ENCODE measurements at regions not wholly inside any gene's neighbourhood (a gene's known extent, or its start where the extent isn't known, plus 50 kb on each side); places are given as distances from the start of the nearest gene placed in this dataset.

DNA sequence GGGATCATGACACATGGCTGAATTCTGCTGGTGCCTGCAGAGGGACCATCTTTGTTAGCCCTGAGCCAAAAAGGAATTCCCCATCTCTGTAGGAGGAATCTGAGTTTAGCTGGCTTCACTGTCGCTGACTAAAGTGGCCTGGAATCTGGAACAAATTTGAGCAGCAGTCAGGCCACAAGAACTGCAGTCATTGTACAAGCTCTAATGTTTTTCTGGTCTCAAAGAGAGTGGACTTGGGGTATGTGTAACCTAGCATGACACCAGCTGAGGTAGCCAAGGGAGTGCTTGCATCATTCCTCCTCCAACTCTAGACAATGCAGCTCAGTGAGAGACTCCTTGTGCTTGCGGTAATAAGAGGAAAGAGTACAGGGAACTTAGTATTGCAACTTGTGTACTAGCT lies 539.1 kb upstream of the LRRTM4 start:
- H3K36me3 Mint-ChIP-seq (ENCODE audit: insufficient read depth): no peaks in the 10 kb centered on the region
- H3K27me3 Mint-ChIP-seq (ENCODE audit: low read depth): no peaks in the 10 kb centered on the region
- peaks cover 14% of the 10 kb centered on the region for H3K9me3 Mint-ChIP-seq
- H3K4me1 Mint-ChIP-seq (ENCODE audit: low read depth): no peaks in the 10 kb centered on the region
- H3K4me3 Mint-ChIP-seq: no peak overlapping the region
- DNase-seq: no peak
- no peak for ATAC-seq

DNA sequence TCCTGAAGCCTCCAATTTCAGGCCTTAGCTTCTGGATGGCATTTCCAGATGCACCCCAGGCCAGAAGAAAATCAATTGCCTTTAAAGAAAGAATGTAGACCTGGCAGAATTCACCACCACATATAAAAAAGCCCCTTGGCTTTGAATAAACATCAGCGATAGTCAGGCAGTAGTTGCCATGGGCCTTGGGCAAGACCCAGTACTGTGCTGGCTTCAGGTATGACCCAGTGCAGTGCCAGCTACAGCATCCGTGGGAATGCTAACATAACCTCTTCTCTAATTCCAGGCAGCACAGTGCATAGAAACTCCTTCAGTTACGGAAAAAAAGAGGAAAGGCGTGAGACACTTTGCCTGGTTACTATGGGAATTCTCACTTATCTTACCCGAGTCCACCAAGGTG lies 539.6 kb upstream of the LRRTM4 start:
- Mint-ChIP-seq H3K4me3 (no peak overlapping the region), H3K27me3 (ENCODE audit: low read depth) (no peaks in the 10 kb centered on the region)

DNA sequence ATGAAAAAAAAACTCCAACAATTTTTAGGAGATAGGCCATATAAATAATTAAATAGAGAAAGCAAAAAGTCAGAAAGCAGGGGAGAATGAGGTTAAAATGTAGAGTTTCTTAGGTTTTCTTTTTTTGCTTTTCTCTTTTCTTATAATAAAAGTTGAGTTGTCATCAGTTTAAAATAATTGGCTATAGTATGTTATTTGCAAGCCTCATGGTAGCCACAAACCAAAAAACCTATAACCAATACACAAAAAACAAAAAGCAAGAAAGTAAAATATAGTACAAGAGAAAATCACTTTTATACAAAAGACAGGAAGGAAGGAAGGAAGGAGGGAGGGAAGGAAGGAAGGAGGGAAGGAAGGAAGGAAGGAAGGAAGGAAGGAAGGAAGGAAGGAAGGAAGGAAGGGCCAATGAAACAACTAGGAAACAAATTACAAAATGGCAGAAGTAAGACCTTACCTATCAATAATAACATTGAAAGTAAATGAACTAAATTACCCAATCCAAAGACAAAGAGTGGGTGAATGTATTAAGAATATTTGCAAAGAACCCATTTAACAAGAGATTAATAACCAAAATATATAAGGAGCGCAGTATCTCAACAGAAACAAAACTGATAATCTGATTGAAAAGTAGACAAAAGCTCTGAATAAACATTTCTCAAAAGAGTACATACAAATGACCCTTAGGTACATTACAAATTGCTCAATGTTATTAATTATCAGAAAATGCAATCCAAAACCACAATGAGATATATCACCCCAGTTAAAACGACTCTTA lies 541.3 kb upstream of the LRRTM4 start:
- DNase-seq (no peak), ATAC-seq (no peak)
- H3K4me3 Mint-ChIP-seq: no peak overlapping the region
- H3K9me3 Mint-ChIP-seq: peaks cover 14% of the 10 kb centered on the region
- no peaks in the 10 kb centered on the region for H3K36me3 Mint-ChIP-seq (ENCODE audit: insufficient read depth)
- H3K27me3 Mint-ChIP-seq (ENCODE audit: low read depth): no peaks in the 10 kb centered on the region
- H3K4me1 Mint-ChIP-seq (ENCODE audit: low read depth): no peaks in the 10 kb centered on the region

More for the DNA sequence above, 539.6 kb upstream of the LRRTM4 start:
- DNase-seq (no peak), ATAC-seq (no peak)
- H3K4me1 Mint-ChIP-seq (ENCODE audit: low read depth): no peaks in the 10 kb centered on the region
- H3K36me3 Mint-ChIP-seq (ENCODE audit: insufficient read depth): no peaks in the 10 kb centered on the region
- H3K9me3 Mint-ChIP-seq: peaks cover 14% of the 10 kb centered on the region

DNA sequence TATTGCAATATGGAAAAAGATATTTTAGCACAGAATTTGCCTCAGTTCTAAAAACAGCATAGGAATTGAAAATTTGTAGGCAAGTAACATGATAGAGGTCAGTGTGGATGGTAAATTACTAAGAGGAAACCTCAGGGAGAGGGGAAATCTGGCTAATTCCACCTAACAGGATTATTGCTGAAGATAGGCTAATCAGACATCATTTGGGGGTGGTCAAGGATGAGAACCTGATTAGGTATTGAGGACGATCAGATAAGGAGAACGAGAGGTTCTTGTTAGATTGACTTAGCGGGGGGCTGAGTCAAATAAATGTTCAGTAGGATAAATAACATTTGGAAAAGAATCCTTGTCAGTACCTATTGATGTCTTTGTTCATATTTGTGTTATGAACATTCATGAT lies 543.2 kb upstream of the LRRTM4 start:
- Mint-ChIP-seq H3K27me3 (ENCODE audit: low read depth) (no peaks in the 10 kb centered on the region), H3K9me3 (peaks cover 14% of the 10 kb centered on the region), H3K4me1 (ENCODE audit: low read depth) (no peaks in the 10 kb centered on the region), H3K36me3 (ENCODE audit: insufficient read depth) (no peaks in the 10 kb centered on the region), H3K4me3 (no peak overlapping the region)
- DNase-seq (no peak), ATAC-seq (no peak)

DNA sequence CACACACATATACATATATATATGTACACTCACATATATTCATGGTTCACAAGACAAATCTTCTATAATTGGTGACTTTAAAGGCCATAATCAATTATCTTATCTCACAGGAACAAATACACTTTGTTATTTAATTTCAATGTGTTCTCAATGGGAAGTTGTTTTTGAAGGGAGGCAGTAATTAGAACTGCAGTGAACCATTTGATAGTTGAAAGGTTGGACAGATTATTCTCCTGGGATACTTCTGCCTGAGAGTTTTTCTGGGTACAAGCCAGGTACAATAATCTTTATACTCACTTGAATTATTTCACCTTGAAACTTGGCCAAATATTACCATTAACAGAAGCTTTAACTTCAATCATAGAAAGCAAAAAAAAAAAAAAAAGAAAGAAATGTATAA lies 546.6 kb upstream of the LRRTM4 start:
- no peak for ATAC-seq
- Mint-ChIP-seq H3K27me3 (ENCODE audit: low read depth) (no peaks in the 10 kb centered on the region), H3K4me3 (no peak overlapping the region), H3K4me1 (ENCODE audit: low read depth) (no peaks in the 10 kb centered on the region), H3K9me3 (peaks cover 7% of the 10 kb centered on the region), H3K36me3 (ENCODE audit: insufficient read depth) (no peaks in the 10 kb centered on the region)
- no peak for DNase-seq

DNA sequence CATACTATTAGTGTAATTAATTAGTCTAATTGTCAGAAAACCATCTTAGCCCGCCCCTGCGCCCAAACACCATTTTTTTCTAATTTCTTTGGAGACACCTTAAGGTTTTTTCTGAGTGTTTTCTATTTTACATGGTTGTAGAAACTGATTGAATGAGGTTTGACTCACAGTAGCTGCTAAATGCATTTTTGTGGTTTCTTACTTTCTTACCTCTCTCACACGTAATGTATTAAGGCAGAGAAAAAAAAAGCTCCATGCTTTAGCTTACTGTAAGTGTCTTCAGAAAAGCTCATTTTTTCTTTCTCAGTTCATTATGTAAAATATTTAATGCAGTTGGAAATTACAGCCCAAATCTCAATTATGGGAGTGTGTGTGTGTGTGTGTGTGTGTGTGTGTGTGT lies 548.5 kb upstream of the LRRTM4 start:
- no peak for DNase-seq
- Mint-ChIP-seq H3K4me1 (ENCODE audit: low read depth) (no peaks in the 10 kb centered on the region), H3K9me3 (peaks cover 13% of the 10 kb centered on the region), H3K36me3 (ENCODE audit: insufficient read depth) (no peaks in the 10 kb centered on the region), H3K4me3 (no peak overlapping the region), H3K27me3 (ENCODE audit: low read depth) (no peaks in the 10 kb centered on the region)
- ATAC-seq: no peak

DNA sequence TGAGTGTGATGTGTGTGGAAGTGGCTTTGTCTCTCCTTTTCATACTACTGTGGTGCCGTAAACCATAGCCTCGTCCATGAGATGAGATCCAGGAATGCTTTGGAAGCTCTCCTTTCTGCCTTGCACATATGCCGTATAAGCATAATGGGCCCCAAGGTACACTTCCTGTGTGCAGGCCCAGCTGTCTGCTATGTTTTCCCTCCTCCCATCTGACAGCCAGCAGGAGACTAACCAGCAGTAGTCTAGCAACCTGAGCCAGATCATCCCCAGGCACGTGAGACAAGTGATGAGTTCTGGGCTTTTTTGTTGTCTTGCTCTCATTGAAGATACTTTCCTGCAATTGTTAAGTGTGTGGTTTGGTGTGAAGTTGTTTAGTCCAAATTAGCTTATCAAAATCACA lies 555.5 kb upstream of the LRRTM4 start:
- H3K4me1 Mint-ChIP-seq (ENCODE audit: low read depth): no peaks in the 10 kb centered on the region

DNA sequence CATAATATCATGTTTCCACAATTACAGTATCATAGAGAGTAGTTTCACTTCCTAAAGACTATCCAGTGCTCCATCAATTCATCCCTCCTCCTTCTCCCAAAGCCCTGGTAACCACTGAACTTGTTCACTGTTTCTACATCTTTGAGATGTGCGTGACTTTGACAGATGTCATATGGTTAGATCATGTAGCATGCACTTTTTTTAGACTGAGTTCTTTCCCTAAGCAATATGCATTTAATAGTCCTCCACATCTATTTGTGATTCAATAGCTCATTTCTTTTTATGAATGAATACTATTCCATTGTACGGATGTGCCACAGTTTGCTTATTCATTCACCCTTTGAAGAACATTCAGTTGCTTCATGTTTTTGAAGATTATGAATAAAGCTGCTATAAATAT lies 560.4 kb upstream of the LRRTM4 start:
- no peak for ATAC-seq
- Mint-ChIP-seq H3K4me1 (ENCODE audit: low read depth) (no peaks in the 10 kb centered on the region), H3K27me3 (ENCODE audit: low read depth) (no peaks in the 10 kb centered on the region), H3K4me3 (no peak overlapping the region), H3K9me3 (peaks cover 29% of the 10 kb centered on the region), H3K36me3 (ENCODE audit: insufficient read depth) (no peaks in the 10 kb centered on the region)
- no peak for DNase-seq

More for the DNA sequence above, 555.5 kb upstream of the LRRTM4 start:
- no peaks in the 10 kb centered on the region for H3K27me3 Mint-ChIP-seq (ENCODE audit: low read depth)
- ATAC-seq (no peak), DNase-seq (no peak)
- H3K4me3 Mint-ChIP-seq: no peak overlapping the region
- no peaks in the 10 kb centered on the region for H3K36me3 Mint-ChIP-seq (ENCODE audit: insufficient read depth)
- peaks cover 32% of the 10 kb centered on the region for H3K9me3 Mint-ChIP-seq

DNA sequence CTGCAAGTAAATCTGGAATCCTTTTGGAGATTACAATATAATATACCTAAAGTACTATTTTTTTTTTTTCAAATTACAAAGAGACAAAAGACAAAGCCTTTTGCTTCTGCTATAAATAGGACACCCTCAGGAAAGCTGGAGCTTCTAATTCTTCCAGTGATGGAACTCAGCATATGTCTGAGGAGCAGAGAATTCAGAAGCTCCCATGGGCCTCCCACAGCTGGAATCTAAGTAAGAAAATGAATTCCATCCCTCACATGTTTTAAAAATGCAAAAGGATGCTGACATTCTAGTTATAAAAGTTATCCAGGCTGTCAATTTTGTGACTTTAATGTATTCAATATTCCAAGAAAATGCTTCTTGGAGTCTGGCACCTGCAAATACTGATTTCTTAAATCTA lies 571.3 kb upstream of the LRRTM4 start:
- DNase-seq (no peak), ATAC-seq (no peak)
- Mint-ChIP-seq H3K4me3 (no peak overlapping the region), H3K4me1 (ENCODE audit: low read depth) (no peaks in the 10 kb centered on the region), H3K27me3 (ENCODE audit: low read depth) (no peaks in the 10 kb centered on the region), H3K9me3 (peaks cover 11% of the 10 kb centered on the region), H3K36me3 (ENCODE audit: insufficient read depth) (no peaks in the 10 kb centered on the region)

DNA sequence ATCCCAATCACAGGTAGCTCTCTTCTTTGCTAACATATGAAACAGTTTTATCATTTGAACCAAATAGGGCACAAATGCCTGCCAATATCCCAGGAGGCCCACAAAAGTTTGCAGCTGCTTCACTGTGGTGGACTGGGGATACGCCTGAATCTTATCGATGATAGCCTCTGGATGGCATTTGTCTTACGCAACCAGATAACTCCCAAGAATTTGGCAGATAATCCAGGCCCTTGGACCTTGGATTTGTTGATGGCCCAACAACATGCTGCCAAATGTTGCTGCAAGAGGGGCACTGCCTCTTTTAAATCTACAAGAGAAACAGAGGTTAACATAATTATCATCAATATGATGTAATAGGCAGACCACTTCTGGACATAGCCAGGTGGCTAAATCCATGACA lies 587.1 kb upstream of the LRRTM4 start:
- DNase-seq (no peak), ATAC-seq (no peak)
- Mint-ChIP-seq H3K27me3 (ENCODE audit: low read depth) (no peaks in the 10 kb centered on the region), H3K9me3 (peaks cover 22% of the 10 kb centered on the region), H3K4me1 (ENCODE audit: low read depth) (no peaks in the 10 kb centered on the region), H3K4me3 (no peak overlapping the region), H3K36me3 (ENCODE audit: insufficient read depth) (no peaks in the 10 kb centered on the region)

DNA sequence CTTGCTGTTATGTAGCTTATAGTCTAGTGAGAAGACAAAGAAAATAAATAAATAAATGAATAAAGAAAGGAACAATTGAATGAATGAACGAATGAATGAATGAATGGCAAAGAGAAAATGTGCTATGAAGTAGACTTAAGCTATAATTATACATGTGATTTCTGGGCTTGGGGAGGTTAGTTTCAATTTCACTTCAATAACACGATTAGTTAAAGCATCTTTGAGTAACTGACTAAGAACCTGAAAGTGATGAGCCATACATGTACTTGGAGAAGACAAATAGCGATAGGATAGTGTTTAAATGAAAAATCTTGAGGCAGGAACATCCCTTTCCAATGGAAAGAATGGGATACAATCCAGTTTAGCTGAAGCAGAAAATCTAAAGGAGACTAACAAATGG lies 593.1 kb upstream of the LRRTM4 start:
- no peak for DNase-seq
- Mint-ChIP-seq H3K4me1 (ENCODE audit: low read depth) (no peaks in the 10 kb centered on the region), H3K9me3 (peaks cover 21% of the 10 kb centered on the region), H3K27me3 (ENCODE audit: low read depth) (no peaks in the 10 kb centered on the region), H3K4me3 (no peak overlapping the region), H3K36me3 (ENCODE audit: insufficient read depth) (no peaks in the 10 kb centered on the region)
- no peak for ATAC-seq

DNA sequence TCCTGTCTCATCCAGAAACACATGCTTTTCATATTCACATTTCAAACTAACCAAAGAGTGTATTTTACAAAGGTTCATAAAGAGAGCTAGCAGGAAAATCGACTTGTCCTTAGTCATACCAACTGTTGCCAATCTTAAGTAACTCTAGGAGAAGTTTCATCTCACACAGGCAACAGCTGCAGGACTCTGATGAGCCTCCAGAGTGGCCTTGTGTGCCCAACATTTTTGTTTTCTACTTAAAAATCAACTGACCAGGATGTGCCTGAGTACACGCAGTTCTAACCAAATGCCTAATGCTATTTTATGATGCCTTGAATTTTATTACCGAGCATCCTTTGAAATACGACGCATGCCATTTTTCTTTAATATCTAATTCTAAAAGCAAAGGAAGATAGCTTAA lies 595.9 kb upstream of the LRRTM4 start:
- Mint-ChIP-seq H3K27me3 (ENCODE audit: low read depth) (no peaks in the 10 kb centered on the region), H3K9me3 (peaks cover 18% of the 10 kb centered on the region), H3K4me1 (ENCODE audit: low read depth) (no peaks in the 10 kb centered on the region), H3K36me3 (ENCODE audit: insufficient read depth) (no peaks in the 10 kb centered on the region), H3K4me3 (no peak overlapping the region)
- DNase-seq (no peak), ATAC-seq (no peak)

DNA sequence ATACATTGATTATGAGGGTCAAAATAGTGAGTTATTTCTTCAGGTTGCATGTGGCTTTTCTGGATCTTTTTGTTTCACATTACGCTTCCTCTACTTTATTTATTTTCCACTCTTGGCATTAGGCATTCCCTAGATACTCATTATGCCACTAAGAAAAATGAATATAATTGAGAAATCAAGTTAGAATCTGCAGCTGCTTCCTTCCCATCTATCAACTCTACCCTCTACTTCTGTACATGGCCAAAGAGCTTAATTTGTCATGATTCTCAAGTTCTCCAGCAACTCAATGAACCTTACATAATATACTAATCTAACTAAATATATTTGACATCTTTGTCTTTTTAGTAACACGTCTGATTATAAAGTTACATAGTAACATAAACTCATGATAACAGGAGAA lies 598.1 kb upstream of the LRRTM4 start:
- Mint-ChIP-seq H3K27me3 (ENCODE audit: low read depth) (no peaks in the 10 kb centered on the region), H3K4me3 (no peak overlapping the region), H3K4me1 (ENCODE audit: low read depth) (no peaks in the 10 kb centered on the region), H3K9me3 (peaks cover 13% of the 10 kb centered on the region), H3K36me3 (ENCODE audit: insufficient read depth) (no peaks in the 10 kb centered on the region)
- ATAC-seq: no peak
- DNase-seq: no peak

DNA sequence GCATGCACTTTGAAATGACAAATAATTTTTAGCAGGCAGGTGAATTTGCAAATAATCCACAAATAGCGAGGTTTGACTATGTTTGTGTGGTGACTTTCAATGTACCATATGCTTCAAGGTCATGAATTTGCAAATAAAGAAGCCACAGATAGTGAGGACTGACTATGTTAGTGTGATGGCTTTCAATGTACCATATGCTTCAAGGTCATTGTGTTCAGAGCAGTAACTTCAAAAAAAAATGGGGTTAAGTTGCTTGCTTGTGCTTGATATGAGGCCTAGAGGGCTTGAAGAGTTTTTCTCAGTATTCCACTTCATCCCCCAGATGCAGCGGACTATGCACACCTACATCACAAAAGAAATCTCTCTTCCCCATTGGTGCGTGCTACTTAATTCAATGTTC lies 602.9 kb upstream of the LRRTM4 start:
- no peaks in the 10 kb centered on the region for H3K4me1 Mint-ChIP-seq (ENCODE audit: low read depth)
- no peak for ATAC-seq
- peaks cover 2% of the 10 kb centered on the region for H3K9me3 Mint-ChIP-seq

DNA sequence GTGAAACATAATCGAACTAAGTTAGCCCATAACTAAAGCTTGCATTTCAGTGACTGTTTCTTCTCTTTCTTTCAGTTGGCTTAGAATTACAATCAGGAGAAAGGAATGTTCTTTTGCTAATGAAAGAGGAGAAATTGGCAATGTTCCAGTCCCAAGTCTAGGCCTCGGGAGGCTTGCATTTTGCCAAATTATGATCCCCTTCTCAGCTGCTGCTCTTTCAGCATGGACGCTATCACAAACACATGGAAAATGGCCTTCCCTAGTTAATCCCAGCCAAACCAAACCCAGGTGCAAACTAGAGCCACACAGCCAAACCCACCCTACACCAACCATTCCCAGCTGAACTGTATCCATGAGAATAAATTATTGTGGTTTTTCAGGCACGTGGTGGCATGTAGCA lies 605.2 kb upstream of the LRRTM4 start:
- no peak for ATAC-seq
- Mint-ChIP-seq H3K27me3 (ENCODE audit: low read depth) (no peaks in the 10 kb centered on the region), H3K4me3 (no peak overlapping the region), H3K9me3 (peaks cover 2% of the 10 kb centered on the region), H3K4me1 (ENCODE audit: low read depth) (no peaks in the 10 kb centered on the region), H3K36me3 (ENCODE audit: insufficient read depth) (no peaks in the 10 kb centered on the region)
- DNase-seq: no peak

More for the DNA sequence above, 602.9 kb upstream of the LRRTM4 start:
- H3K27me3 Mint-ChIP-seq (ENCODE audit: low read depth): no peaks in the 10 kb centered on the region
- no peak overlapping the region for H3K4me3 Mint-ChIP-seq
- no peaks in the 10 kb centered on the region for H3K36me3 Mint-ChIP-seq (ENCODE audit: insufficient read depth)
- DNase-seq: no peak
